Neural progenitor cell (in vitro differentiated cells): ENCODE measurements at regions not wholly inside any gene's neighbourhood (a gene's known extent, or its start where the extent isn't known, plus 50 kb on each side); places are given as distances from the start of the nearest gene placed in this dataset.

ENCODE experiments used
- DNase-seq: peaks from one replicate; pipeline ENCODE4 v3.0.0-alpha.2; 2016; ENCODE audit warnings: low spot score
- H2AFZ ChIP-seq: fragments of 200-600 bp; sonication (generic); replicated peaks from 2 replicates; pipeline ENCODE4 v1.6.1; 2016; ENCODE audit warnings: antibody characterized with exemption
- H3F3A ChIP-seq: fragments of 200-600 bp; sonication (generic); 2 replicates; pipeline ENCODE4 v1.6.1; 2016; ENCODE audit warnings: antibody characterized with exemption, low read depth
- H3K27ac ChIP-seq: fragments of 200-600 bp; sonication (generic); 2 replicates; pipeline ENCODE4 v1.5.1; 2016; ENCODE audit warnings: mild to moderate bottlenecking
- H3K27me3 ChIP-seq: fragments of 200-600 bp; sonication (generic); 2 replicates; pipeline ENCODE4 v1.6.1; 2016; ENCODE audit warnings: mild to moderate bottlenecking, moderate library complexity
- H3K36me3 ChIP-seq: fragments of 200-600 bp; sonication (generic); 2 replicates; pipeline ENCODE4 v1.5.1; 2016
- H3K4me1 ChIP-seq: fragments of 200-600 bp; sonication (generic); 2 replicates; pipeline ENCODE4 v1.6.1; 2016; ENCODE audit warnings: mixed run types
- H3K4me2 ChIP-seq: fragments of 200-600 bp; sonication (generic); 2 replicates; pipeline ENCODE4 v1.6.1; 2016
- H3K4me3 ChIP-seq: fragments of 200-600 bp; sonication (generic); 2 replicates; pipeline ENCODE4 v1.5.1; 2016
- H3K79me2 ChIP-seq: fragments of 200-600 bp; sonication (generic); 2 replicates; pipeline ENCODE4 v1.6.1; 2016; ENCODE audit warnings: low read depth
- H3K9ac ChIP-seq: fragments of 200-600 bp; sonication (generic); 2 replicates; pipeline ENCODE4 v1.6.1; 2016
- H3K9me3 ChIP-seq: fragments of 200-600 bp; sonication (generic); 2 replicates; pipeline ENCODE4 v1.5.1; 2016; ENCODE audit warnings: low read depth
- H4K20me1 ChIP-seq: fragments of 200-600 bp; sonication (generic); 2 replicates; pipeline ENCODE4 v1.6.1; 2016; ENCODE audit warnings: low read depth
- H3K27ac Mint-ChIP-seq: 3 replicates; pipeline ENCODE4 v1.8.0; 2021; ENCODE audit warnings: mixed read lengths
- H3K27me3 Mint-ChIP-seq: 2 replicates; pipeline ENCODE4 v1.8.0; 2022; ENCODE audit warnings: low read depth, mild to moderate bottlenecking, inconsistent platforms, moderate library complexity, mixed read lengths; ENCODE audit not compliant: insufficient read depth
- H3K36me3 Mint-ChIP-seq: 3 replicates; pipeline ENCODE4 v1.8.0; 2021; ENCODE audit warnings: mixed read lengths
- H3K4me1 Mint-ChIP-seq: 3 replicates; pipeline ENCODE4 v1.8.0; 2021; ENCODE audit warnings: mixed read lengths
- H3K4me3 Mint-ChIP-seq: 3 replicates; pipeline ENCODE4 v1.8.0; 2021; ENCODE audit warnings: mild to moderate bottlenecking, moderate library complexity, mixed read lengths
- H3K9me3 Mint-ChIP-seq: 3 replicates; pipeline ENCODE4 v1.8.0; 2020; ENCODE audit warnings: mixed read lengths
- EZH2 ChIP-seq: fragments of 200-600 bp; sonication (generic); IDR thresholded peaks from 2 replicates; pipeline ENCODE4 v1.6.1; 2017; ENCODE audit warnings: antibody characterized with exemption, mild to moderate bottlenecking, moderate library complexity
- EZH2phosphoT487 ChIP-seq: fragments of 200-600 bp; sonication (generic); IDR thresholded peaks from 2 replicates; pipeline ENCODE4 v1.6.1; 2017; ENCODE audit warnings: antibody characterized with exemption
- TF ChIP-seq, protein P1 (sequence below): fragments of 200-600 bp; sonication (generic); IDR thresholded peaks from 2 replicates; pipeline ENCODE4 v1.5.1; 2017; ENCODE audit warnings: antibody characterized with exemption, mild to moderate bottlenecking

DNA sequence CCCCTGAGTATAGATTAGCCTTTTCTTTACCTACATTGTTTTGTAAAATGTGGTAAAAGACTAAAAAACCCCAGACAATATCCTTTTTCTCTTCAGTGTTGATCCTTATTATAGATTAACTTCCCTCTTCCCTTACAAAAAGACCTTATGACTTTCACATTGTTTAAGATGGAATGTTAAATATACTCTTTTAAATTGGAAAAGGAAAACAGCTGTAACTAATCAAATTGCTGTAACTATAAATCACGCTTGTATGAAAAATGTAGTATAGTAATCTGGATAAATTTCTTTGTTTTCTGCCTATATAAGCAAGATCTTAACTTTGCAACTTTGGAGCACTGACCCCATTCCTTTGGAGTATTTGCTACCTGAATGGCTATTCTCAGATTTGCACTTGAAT is 383.1 kb downstream of the FAM170A start:
- Mint-ChIP-seq H3K4me3 (no peak overlapping the region), H3K36me3 (no peaks in the 10 kb centered on the region), H3K27me3 (no peaks in the 10 kb centered on the region), H3K9me3 (no peaks in the 10 kb centered on the region), H3K27ac (no peak overlapping the region), H3K4me1 (no peaks in the 10 kb centered on the region)
- Histone ChIP-seq H3K27me3 (no peaks in the 10 kb centered on the region), H4K20me1 (no peaks in the 10 kb centered on the region), H3K9ac (no peak overlapping the region), H3K4me2 (no peak overlapping the region), H2AFZ (no peak overlapping the region), H3K4me3 (no peak overlapping the region), H3K36me3 (no peaks in the 10 kb centered on the region), H3F3A (no peaks in the 10 kb centered on the region), H3K4me1 (no peaks in the 10 kb centered on the region), H3K9me3 (no peaks in the 10 kb centered on the region), H3K79me2 (no peaks in the 10 kb centered on the region), H3K27ac (no peak overlapping the region)
- TF ChIP-seq, protein P1, sequence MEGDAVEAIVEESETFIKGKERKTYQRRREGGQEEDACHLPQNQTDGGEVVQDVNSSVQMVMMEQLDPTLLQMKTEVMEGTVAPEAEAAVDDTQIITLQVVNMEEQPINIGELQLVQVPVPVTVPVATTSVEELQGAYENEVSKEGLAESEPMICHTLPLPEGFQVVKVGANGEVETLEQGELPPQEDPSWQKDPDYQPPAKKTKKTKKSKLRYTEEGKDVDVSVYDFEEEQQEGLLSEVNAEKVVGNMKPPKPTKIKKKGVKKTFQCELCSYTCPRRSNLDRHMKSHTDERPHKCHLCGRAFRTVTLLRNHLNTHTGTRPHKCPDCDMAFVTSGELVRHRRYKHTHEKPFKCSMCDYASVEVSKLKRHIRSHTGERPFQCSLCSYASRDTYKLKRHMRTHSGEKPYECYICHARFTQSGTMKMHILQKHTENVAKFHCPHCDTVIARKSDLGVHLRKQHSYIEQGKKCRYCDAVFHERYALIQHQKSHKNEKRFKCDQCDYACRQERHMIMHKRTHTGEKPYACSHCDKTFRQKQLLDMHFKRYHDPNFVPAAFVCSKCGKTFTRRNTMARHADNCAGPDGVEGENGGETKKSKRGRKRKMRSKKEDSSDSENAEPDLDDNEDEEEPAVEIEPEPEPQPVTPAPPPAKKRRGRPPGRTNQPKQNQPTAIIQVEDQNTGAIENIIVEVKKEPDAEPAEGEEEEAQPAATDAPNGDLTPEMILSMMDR: no peak
- no peak for TF ChIP-seq EZH2phosphoT487
- no peak for TF ChIP-seq EZH2
- DNase-seq: no peak

- no peak overlapping the region for H3K4me3 Mint-ChIP-seq
- TF ChIP-seq EZH2phosphoT487: no peak
- TF ChIP-seq, protein P1: no peak
- no peak for TF ChIP-seq EZH2
- H3K27me3 ChIP-seq: no peaks in the 10 kb centered on the region
- H3K4me1 ChIP-seq: no peaks in the 10 kb centered on the region
- no peaks in the 10 kb centered on the region for H3K36me3 Mint-ChIP-seq
- H3K4me2 ChIP-seq: no peak overlapping the region
- H3K27ac Mint-ChIP-seq: no peak overlapping the region
- H3K4me3 ChIP-seq: no peak overlapping the region
- no peak overlapping the region for H2AFZ ChIP-seq
- no peak for DNase-seq
- H3K9ac ChIP-seq: no peak overlapping the region
- no peaks in the 10 kb centered on the region for H3K9me3 ChIP-seq
- H3K79me2 ChIP-seq: no peaks in the 10 kb centered on the region
- no peaks in the 10 kb centered on the region for H3K4me1 Mint-ChIP-seq
- H3K27ac ChIP-seq: no peak overlapping the region
- H3K9me3 Mint-ChIP-seq: no peaks in the 10 kb centered on the region
- no peaks in the 10 kb centered on the region for H3K36me3 ChIP-seq
- no peaks in the 10 kb centered on the region for H4K20me1 ChIP-seq
- no peaks in the 10 kb centered on the region for H3F3A ChIP-seq
- no peaks in the 10 kb centered on the region for H3K27me3 Mint-ChIP-seq
Observed at GRCh38 chr5:120014535-120014934, 385.2 kb downstream of the FAM170A start.

DNA sequence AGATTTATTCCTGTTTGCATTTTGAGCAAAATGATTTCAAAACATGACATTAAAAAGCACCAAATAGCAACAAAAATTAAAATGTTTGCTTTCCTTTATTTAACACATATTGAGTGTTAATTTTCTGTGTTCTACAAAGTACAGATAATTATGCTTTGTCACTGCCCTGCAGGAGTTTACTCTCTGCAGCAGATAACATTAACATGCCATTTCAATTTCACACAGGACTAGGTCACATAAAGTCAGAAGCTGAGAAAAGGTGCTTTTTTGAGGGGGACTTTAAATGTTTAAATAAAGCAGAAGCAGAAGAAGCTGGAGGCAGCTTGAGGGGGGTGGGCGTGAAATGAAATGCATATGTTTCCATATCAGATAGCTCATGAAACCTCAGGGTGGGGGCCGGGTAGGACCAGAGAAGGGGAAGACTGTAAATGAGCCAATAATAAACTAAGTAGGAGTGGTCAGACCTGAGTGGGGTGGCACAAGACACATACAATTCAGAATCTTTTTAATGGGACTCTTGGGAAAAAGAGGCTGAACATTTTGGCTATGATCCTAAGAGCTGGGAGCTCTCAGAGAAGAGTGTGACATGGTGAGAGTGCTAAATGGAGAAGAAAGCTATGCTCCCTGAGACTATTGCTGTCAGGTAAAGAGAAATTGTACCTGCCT is 387.5 kb downstream of the FAM170A start:
- no peak overlapping the region for H3K27ac Mint-ChIP-seq
- TF ChIP-seq EZH2 (no peak), EZH2phosphoT487 (no peak)
- TF ChIP-seq, protein P1: no peak
- no peak for DNase-seq
- Histone ChIP-seq H3F3A (no peaks in the 10 kb centered on the region), H2AFZ (no peak overlapping the region), H3K27ac (no peak overlapping the region), H3K4me3 (no peak overlapping the region), H3K27me3 (no peaks in the 10 kb centered on the region), H3K79me2 (no peaks in the 10 kb centered on the region), H3K4me2 (no peak overlapping the region), H4K20me1 (no peaks in the 10 kb centered on the region), H3K36me3 (no peaks in the 10 kb centered on the region), H3K9ac (no peak overlapping the region), H3K4me1 (no peaks in the 10 kb centered on the region), H3K9me3 (no peaks in the 10 kb centered on the region)
- H3K27me3 Mint-ChIP-seq: no peaks in the 10 kb centered on the region
- H3K9me3 Mint-ChIP-seq: peaks cover 3% of the 10 kb centered on the region
- H3K36me3 Mint-ChIP-seq: no peaks in the 10 kb centered on the region
- H3K4me1 Mint-ChIP-seq: no peaks in the 10 kb centered on the region
- H3K4me3 Mint-ChIP-seq: no peak overlapping the region
